ENCODE measurements at regions not wholly inside any gene's neighbourhood (a gene's known extent, or its start where the extent isn't known, plus 50 kb on each side); places are given as distances from the start of the nearest gene placed in this dataset.

DNA sequence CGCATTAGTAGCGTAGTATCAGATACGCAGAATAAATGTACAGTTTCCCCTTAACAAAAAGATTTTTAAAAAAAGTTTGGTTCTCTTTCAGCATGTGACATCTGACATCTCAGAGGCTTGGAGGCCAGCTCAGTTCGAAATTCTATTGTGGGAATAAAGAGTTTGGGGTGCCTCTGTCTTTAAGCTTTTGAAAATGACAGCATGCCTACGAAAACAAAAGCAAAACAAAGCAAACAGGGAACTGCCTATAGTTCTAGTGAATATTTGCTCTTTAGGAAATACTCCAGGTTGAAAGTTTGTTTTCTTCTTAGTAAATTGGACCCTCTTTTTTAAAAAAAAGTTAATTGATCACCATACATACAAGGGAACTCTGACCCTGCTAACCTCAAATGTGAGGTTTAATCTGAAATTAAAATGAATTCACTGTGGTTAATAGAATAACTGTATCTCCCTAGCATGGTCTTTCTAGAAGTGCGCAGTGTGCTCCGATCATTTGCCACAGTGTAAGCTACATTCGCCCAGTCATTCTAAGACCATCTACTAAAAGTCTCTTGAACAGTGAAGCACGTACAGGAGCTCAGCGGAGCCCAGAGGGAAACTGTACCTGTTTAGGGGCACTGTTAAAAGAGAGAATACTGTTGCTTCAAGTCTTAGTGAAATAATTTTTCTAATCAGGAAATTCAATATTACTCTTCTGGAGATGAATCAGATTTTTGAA lies 347.0 kb upstream of the CDH2 start:
- no peaks in the 10 kb centered on the region for H3K36me3 Mint-ChIP-seq
- DNase-seq (ENCODE audit: extremely low spot score, unreplicated experiment), result no peak
- H3K9me3 Mint-ChIP-seq, result no peaks in the 10 kb centered on the region
- H3K27ac Mint-ChIP-seq, result no peak overlapping the region
- H3K4me1 Mint-ChIP-seq (ENCODE audit: unreplicated experiment), result no peaks in the 10 kb centered on the region
- no peaks in the 10 kb centered on the region for H3K27me3 Mint-ChIP-seq
- no peak overlapping the region for H3K4me3 Mint-ChIP-seq
- TF ChIP-seq, protein P1, sequence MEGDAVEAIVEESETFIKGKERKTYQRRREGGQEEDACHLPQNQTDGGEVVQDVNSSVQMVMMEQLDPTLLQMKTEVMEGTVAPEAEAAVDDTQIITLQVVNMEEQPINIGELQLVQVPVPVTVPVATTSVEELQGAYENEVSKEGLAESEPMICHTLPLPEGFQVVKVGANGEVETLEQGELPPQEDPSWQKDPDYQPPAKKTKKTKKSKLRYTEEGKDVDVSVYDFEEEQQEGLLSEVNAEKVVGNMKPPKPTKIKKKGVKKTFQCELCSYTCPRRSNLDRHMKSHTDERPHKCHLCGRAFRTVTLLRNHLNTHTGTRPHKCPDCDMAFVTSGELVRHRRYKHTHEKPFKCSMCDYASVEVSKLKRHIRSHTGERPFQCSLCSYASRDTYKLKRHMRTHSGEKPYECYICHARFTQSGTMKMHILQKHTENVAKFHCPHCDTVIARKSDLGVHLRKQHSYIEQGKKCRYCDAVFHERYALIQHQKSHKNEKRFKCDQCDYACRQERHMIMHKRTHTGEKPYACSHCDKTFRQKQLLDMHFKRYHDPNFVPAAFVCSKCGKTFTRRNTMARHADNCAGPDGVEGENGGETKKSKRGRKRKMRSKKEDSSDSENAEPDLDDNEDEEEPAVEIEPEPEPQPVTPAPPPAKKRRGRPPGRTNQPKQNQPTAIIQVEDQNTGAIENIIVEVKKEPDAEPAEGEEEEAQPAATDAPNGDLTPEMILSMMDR (conservative IDR thresholded peaks at IDR 0.05), result no peak

DNA sequence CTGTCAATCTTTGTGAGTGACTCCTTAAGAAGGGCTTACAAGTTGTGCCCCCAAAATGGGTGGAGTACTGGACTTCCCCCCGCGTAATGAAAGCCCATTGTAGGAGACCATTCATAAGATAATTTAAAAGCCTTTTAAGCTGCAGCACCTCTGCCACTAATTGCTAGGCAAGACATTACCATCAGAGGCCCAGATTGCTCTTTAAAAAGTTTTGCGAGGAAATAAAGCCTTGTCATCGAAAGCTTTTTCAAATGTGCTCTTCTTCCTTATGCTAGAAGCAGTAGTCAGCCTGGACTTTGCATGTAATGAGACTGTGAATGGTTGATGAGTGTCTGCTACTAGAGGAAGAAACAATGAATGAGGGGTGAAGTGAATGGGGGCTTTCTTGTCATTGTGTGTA lies 345.3 kb upstream of the CDH2 start:
- no peaks in the 10 kb centered on the region for H3K9me3 Mint-ChIP-seq
- TF ChIP-seq, protein P1 (conservative IDR thresholded peaks at IDR 0.05), result no peak
- no peaks in the 10 kb centered on the region for H3K27me3 Mint-ChIP-seq
- no peaks in the 10 kb centered on the region for H3K36me3 Mint-ChIP-seq
- no peak for DNase-seq (ENCODE audit: extremely low spot score, unreplicated experiment)
- H3K4me1 Mint-ChIP-seq (ENCODE audit: unreplicated experiment), result no peaks in the 10 kb centered on the region
- H3K27ac Mint-ChIP-seq, result no peak overlapping the region
- H3K4me3 Mint-ChIP-seq, result no peak overlapping the region

DNA sequence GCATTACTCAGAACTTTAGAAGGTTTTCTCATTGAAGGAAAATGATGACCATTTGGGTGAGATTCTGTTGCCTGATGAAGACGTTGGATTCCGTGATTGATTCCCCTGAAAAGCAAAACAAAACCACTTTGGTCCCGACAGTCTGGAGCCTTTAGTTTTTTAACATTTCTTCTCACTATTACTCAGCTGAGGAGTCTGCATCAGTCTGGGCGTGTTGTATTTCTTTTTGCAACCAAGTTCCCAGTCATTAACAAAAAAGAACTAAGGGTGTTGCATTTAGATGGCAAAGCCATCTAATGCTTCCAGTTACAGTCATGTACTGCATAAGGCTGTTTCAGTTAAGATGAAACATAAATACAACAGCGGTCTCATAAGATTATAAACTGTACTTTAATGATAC lies 343.1 kb upstream of the CDH2 start:
- Mint-ChIP-seq H3K4me3 (no peak overlapping the region), H3K9me3 (peaks cover 3% of the 10 kb centered on the region), H3K27ac (no peak overlapping the region), H3K36me3 (no peaks in the 10 kb centered on the region), H3K4me1 (ENCODE audit: unreplicated experiment) (no peaks in the 10 kb centered on the region), H3K27me3 (no peaks in the 10 kb centered on the region)
- TF ChIP-seq, protein P1 (conservative IDR thresholded peaks at IDR 0.05), result no peak
- no peak for DNase-seq (ENCODE audit: extremely low spot score, unreplicated experiment)

DNA sequence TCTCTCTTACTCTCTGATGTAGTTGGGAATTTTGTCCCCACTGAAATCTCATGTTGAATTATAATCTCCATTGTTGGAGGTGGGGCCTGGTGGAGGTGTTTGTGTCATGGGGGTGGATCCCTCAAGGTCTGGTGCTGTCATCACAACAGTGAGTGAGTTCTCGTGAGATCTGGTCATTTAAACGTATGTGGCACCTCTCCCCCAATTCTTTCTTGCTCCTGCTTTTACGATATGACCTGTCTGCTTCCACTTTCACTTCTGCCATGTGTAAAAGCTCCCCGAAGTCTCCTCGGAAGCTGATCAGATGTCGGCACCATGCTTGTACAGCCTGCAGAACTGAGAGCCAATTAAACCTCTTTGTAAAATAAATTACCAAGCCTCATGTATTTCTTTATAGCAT lies 337.8 kb upstream of the CDH2 start:
- Mint-ChIP-seq H3K4me3 (no peak overlapping the region), H3K27ac (no peak overlapping the region), H3K9me3 (peaks cover 6% of the 10 kb centered on the region), H3K4me1 (ENCODE audit: unreplicated experiment) (peaks cover 5% of the 10 kb centered on the region), H3K27me3 (no peaks in the 10 kb centered on the region), H3K36me3 (no peaks in the 10 kb centered on the region)
- DNase-seq (ENCODE audit: extremely low spot score, unreplicated experiment), result no peak
- TF ChIP-seq, protein P1 (conservative IDR thresholded peaks at IDR 0.05), result no peak

DNA sequence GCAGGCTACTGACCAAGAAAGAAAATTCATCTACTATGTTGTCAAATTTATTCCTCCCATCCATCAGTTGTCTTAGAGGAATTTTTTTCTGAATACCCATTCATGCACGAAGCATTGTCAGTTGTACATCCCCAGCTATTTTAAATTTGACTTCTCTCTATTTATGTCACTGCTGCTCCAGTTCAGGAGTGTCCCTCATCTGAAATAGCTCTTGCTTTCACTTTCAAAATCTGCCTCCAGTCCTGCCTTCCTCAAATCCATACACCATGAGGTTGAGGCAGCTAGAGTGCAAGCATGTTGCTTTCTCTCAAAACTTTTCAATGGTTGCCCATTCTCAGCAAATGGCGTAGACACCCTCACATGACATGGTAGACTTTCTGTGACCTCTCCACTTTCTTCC lies 335.4 kb upstream of the CDH2 start:
- H3K27ac Mint-ChIP-seq, result no peak overlapping the region

More for the DNA sequence above, 335.4 kb upstream of the CDH2 start:
- Mint-ChIP-seq H3K27me3 (no peaks in the 10 kb centered on the region), H3K36me3 (no peaks in the 10 kb centered on the region), H3K9me3 (peaks cover 6% of the 10 kb centered on the region), H3K4me3 (no peak overlapping the region), H3K4me1 (ENCODE audit: unreplicated experiment) (peaks cover 5% of the 10 kb centered on the region)
- DNase-seq (ENCODE audit: extremely low spot score, unreplicated experiment), result no peak
- TF ChIP-seq, protein P1 (conservative IDR thresholded peaks at IDR 0.05), result no peak
